K562 (cell line): ENCODE measurements at regions not wholly inside any gene's neighbourhood (a gene's known extent, or its start where the extent isn't known, plus 50 kb on each side); places are given as distances from the start of the nearest gene placed in this dataset.

Experiments
- EGR1 ChIP-seq: fragments of 450-650 bp; conservative IDR thresholded peaks from 2 replicates; pipeline ENCODE4 v1.6.1; 2017; ENCODE audit warnings: mild to moderate bottlenecking
- EP300 ChIP-seq: IDR thresholded peaks from 2 replicates; pipeline ENCODE4 v1.6.1; 2012; ENCODE audit warnings: low read length, improper control_type of control experiment
- NFE2L1 ChIP-seq: fragments of 450-650 bp; IDR thresholded peaks from 2 replicates; pipeline ENCODE4 v1.6.1; 2016; ENCODE audit warnings: missing genetic modification characterization, low read depth, mild to moderate bottlenecking, missing compliant biosample characterization, moderate library complexity, borderline replicate concordance
- REST ChIP-seq, 2 experiments: fragments of 450-650 bp; formaldehyde crosslinking in 1 of 2; IDR thresholded peaks; 2 replicates each; pipeline versions ENCODE4 v1.4.0 to v1.6.1; 2014 to 2020; ENCODE audit warnings: mild to moderate bottlenecking in 2 of 2, borderline replicate concordance in 1 of 2, low read depth in 1 of 2
- USF2 ChIP-seq: sonication (generic); formaldehyde crosslinking; IDR thresholded peaks from 2 replicates; pipeline ENCODE4 v1.5.0; 2020; ENCODE audit warnings: missing genetic modification reagents
- ZNF23 ChIP-seq: fragments of 250-450 bp; sonication (Bioruptor Pico); IDR thresholded peaks from 2 replicates; pipeline ENCODE4 v1.4.0; 2020; ENCODE audit warnings: mild to moderate bottlenecking

- TF ChIP-seq NFE2L1 (tag), result no peak
- TF ChIP-seq EP300, result no peak
- no peak for TF ChIP-seq ZNF23 (CRISPR knock-in tag)
- TF ChIP-seq EGR1, result no peak
- TF ChIP-seq REST (IDR thresholded peaks at IDR 0.05; ENCODE audit: borderline replicate concordance), result no peak
- TF ChIP-seq REST (CRISPR knock-in tag; IDR thresholded peaks at IDR 0.05; ENCODE audit: low read depth), result no peak
- TF ChIP-seq USF2, result no peak
These were observed 724.0 kb upstream of the ZNF608 start for GRCh38 chr5:125470280-125470902.
